Vagina (tissue), 2 donors: ENCODE measurements at regions not wholly inside any gene's neighbourhood (a gene's known extent, or its start where the extent isn't known, plus 50 kb on each side); places are given as distances from the start of the nearest gene placed in this dataset.

Source experiments
- DNase-seq, 2 donors: peaks; one replicate each; pipeline ENCODE4 v3.0.0-alpha.2; 2017; ENCODE audit errors: extremely low spot score in 2 of 2
- H3K27ac ChIP-seq: fragments of 200-600 bp; sonication (generic); one replicate; pipeline ENCODE4 v1.5.1; 2019
- H3K27me3 ChIP-seq: fragments of 200-600 bp; sonication (generic); one replicate; pipeline ENCODE4 v1.5.1; 2019
- H3K36me3 ChIP-seq, 2 donors: fragments of 200-600 bp; sonication (generic); one replicate each; pipeline ENCODE4 v1.5.1; 2017 to 2019
- H3K4me1 ChIP-seq: fragments of 200-600 bp; sonication (generic); one replicate; pipeline ENCODE4 v1.5.1; 2019
- H3K4me3 ChIP-seq, 2 donors: fragments of 200-600 bp; sonication (generic); 1 replicate in 1 of 2; 2 replicates in 1 of 2; pipeline ENCODE4 v1.5.1; 2016 to 2019
- H3K9me3 ChIP-seq: fragments of 200-600 bp; sonication (generic); one replicate; pipeline ENCODE4 v1.5.1; 2019
- POLR2A ChIP-seq, 2 donors: fragments of 450-650 bp; IDR thresholded peaks; one replicate each; pipeline ENCODE4 v1.6.1; 2017; ENCODE audit warnings: antibody characterized with exemption in 2 of 2, mild to moderate bottlenecking in 2 of 2, moderate library complexity in 2 of 2
- POLR2AphosphoS5 ChIP-seq, 2 donors: sonication (generic); formaldehyde crosslinking; IDR thresholded peaks; one replicate each; pipeline ENCODE4 v1.9.0; 2017; ENCODE audit warnings: antibody characterized with exemption in 2 of 2, mild to moderate bottlenecking in 2 of 2, low read depth in 1 of 2; ENCODE audit not compliant: insufficient read depth in 1 of 2
- intact Hi-C: fragments of 100-400 bp; cut with DNase I; formaldehyde crosslinking; loops from one replicate; pipeline ENCODE4 v1.15.1; 2023
- TF ChIP-seq, protein P1 (sequence below), 3 experiments: fragments of 450-650 bp in 2 of 3; fragments of 200-600 bp in 1 of 3; sonication (generic) in 1 of 3; IDR thresholded peaks; one replicate each; pipeline ENCODE4 v1.5.1; 2017 to 2019; ENCODE audit warnings: antibody characterized with exemption in 3 of 3, mild to moderate bottlenecking in 2 of 3, moderate library complexity in 2 of 3

DNA sequence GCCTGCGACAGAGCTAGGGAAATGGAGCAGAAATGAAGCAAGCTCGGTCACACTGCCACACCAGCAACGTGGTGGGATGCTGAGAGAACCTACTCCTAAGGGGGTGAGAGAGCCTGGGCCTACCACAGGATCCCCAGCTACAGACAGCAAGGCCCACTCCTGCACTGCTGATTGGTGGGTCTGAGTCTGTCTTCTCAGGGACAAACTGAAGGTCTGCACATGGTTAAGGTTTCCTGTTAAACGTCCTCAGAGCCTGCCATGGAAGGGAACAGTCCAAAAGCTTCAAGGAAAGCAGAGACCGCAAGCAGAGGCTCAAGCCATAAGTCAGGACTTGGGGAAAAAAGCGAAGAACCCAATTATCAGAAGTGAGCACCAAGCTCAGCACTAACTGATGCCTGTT lies 53.5 kb upstream of the MED4 start:
- Histone ChIP-seq H3K9me3 (no peaks in the 10 kb centered on the region), H3K27me3 (no peaks in the 10 kb centered on the region), H3K27ac (no peak overlapping the region), H3K36me3 (no peaks in the 10 kb centered on the region), H3K4me1 (no peaks in the 10 kb centered on the region), H3K4me3 (no peak overlapping the region)
- intact Hi-C loops: no loop called here
- no peak for DNase-seq
- TF ChIP-seq, protein P1, sequence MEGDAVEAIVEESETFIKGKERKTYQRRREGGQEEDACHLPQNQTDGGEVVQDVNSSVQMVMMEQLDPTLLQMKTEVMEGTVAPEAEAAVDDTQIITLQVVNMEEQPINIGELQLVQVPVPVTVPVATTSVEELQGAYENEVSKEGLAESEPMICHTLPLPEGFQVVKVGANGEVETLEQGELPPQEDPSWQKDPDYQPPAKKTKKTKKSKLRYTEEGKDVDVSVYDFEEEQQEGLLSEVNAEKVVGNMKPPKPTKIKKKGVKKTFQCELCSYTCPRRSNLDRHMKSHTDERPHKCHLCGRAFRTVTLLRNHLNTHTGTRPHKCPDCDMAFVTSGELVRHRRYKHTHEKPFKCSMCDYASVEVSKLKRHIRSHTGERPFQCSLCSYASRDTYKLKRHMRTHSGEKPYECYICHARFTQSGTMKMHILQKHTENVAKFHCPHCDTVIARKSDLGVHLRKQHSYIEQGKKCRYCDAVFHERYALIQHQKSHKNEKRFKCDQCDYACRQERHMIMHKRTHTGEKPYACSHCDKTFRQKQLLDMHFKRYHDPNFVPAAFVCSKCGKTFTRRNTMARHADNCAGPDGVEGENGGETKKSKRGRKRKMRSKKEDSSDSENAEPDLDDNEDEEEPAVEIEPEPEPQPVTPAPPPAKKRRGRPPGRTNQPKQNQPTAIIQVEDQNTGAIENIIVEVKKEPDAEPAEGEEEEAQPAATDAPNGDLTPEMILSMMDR (IDR thresholded peaks at IDR 0.05): no peak
- no peak for TF ChIP-seq POLR2AphosphoS5 (IDR thresholded peaks at IDR 0.05; ENCODE audit: insufficient read depth in 1 of 2, low read depth in 1 of 2)
- TF ChIP-seq POLR2A (IDR thresholded peaks at IDR 0.05): no peak

DNA sequence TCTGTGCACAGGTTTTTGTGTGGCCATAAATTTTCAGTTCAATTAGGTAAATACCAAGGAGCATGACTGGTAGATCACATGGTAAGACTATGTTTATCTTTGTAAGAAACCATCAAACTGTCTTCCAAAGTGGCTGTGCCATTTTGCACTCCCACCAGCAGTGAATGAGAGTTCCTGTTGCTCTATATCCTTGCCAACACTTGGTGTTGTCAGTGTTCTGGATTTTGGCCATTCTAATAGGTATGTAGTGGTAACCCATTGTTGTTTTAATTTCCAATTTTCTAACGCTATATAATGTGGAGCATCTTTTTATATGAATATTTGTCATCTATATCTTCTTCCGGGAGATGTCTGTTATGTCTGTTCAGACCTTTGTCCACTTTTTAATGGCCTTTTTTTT lies 51.7 kb upstream of the MED4 start:
- TF ChIP-seq, protein P1 (IDR thresholded peaks at IDR 0.05): no peak
- TF ChIP-seq POLR2A (IDR thresholded peaks at IDR 0.05) (no peak), POLR2AphosphoS5 (IDR thresholded peaks at IDR 0.05; ENCODE audit: insufficient read depth in 1 of 2, low read depth in 1 of 2) (no peak)
- intact Hi-C loops: no loop called here

DNA sequence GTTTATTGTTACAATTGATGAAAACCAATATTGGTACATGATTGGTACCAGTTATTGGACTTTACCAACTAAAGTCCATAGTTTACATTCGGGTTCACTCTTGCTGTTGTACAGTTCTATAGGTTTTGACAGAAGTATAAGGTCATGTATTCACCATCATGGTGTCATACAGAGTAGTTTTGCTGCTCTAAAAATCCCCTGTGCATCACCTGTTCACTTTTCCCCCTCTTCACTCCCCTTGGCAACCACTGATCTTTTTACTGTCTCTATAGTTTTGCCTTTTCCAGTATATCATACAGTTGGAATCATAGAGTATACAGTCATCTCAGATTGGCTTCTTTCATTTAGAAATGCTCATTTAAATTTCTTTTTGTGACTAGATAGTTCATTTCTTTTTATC lies 51.2 kb upstream of the MED4 start:
- no peak overlapping the region for H3K27ac ChIP-seq
- no peaks in the 10 kb centered on the region for H3K36me3 ChIP-seq
- H3K4me3 ChIP-seq: no peak overlapping the region
- intact Hi-C loops: no loop called here
- no peaks in the 10 kb centered on the region for H3K4me1 ChIP-seq
- H3K27me3 ChIP-seq: no peaks in the 10 kb centered on the region
- H3K9me3 ChIP-seq: no peaks in the 10 kb centered on the region
- TF ChIP-seq POLR2A (IDR thresholded peaks at IDR 0.05) (no peak), POLR2AphosphoS5 (IDR thresholded peaks at IDR 0.05; ENCODE audit: insufficient read depth in 1 of 2, low read depth in 1 of 2) (no peak)
- TF ChIP-seq, protein P1 (IDR thresholded peaks at IDR 0.05): no peak
- no peak for DNase-seq

More for the DNA sequence above, 51.7 kb upstream of the MED4 start:
- Histone ChIP-seq H3K27me3 (no peaks in the 10 kb centered on the region), H3K36me3 (no peaks in the 10 kb centered on the region), H3K27ac (no peak overlapping the region), H3K4me3 (no peak overlapping the region), H3K9me3 (no peaks in the 10 kb centered on the region), H3K4me1 (no peaks in the 10 kb centered on the region)
- DNase-seq: no peak
